Fibroblast of villous mesenchyme (primary cell): ENCODE measurements at regions not wholly inside any gene's neighbourhood (a gene's known extent, or its start where the extent isn't known, plus 50 kb on each side); places are given as distances from the start of the nearest gene placed in this dataset.

Experiments used
- DNase-seq: peaks from one replicate; pipeline ENCODE4 v3.0.0-alpha.2; 2010; ENCODE audit warnings: low read depth
- H3K4me3 ChIP-seq: 2 replicates; pipeline ENCODE4 v1.5.1; 2011; ENCODE audit warnings: low read depth, mild to moderate bottlenecking, low read length
- TF ChIP-seq, protein P1 (sequence below): IDR thresholded peaks from 2 replicates; pipeline ENCODE4 v1.5.1; 2012; ENCODE audit warnings: low read depth, mild to moderate bottlenecking, low read length; ENCODE audit not compliant: insufficient read depth

DNA sequence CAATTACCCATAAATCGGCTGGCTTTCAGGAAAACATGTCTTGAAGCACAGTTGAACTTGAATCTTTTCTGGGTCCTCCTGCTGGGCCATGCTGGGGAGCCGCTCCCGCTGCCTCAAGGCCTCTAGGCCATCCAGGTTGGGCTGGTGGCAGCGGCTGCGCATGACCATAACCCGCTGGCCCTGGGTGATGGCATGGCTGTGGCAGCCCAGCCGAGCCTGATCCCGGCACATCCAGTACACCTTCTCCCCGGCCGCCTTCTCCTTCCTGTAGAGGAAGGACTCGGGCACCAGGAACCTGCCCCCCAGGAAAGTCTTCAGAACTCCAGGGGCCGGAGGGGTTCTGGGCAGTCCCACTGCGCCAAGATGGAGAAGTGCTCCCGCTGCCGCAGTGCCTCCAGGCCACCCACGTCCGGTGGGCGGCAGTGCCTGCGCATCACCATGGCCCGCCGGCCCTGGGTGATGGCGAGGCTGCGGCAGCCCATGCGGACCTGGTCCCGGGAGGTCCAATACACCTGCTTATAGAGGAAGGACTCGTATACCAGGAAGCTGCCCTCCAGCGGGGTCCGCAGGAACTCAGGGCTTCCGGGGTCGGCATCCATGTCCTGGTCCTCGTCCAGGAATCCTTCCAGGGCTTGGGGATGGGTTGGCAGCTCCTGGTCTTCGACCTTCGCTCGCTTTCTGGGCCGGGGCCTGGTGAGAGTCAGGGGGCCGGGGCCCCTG is 84.3 kb upstream of the FXR1 start:
- H3K4me3 ChIP-seq = no peak overlapping the region
- no peak for DNase-seq
- TF ChIP-seq, protein P1, sequence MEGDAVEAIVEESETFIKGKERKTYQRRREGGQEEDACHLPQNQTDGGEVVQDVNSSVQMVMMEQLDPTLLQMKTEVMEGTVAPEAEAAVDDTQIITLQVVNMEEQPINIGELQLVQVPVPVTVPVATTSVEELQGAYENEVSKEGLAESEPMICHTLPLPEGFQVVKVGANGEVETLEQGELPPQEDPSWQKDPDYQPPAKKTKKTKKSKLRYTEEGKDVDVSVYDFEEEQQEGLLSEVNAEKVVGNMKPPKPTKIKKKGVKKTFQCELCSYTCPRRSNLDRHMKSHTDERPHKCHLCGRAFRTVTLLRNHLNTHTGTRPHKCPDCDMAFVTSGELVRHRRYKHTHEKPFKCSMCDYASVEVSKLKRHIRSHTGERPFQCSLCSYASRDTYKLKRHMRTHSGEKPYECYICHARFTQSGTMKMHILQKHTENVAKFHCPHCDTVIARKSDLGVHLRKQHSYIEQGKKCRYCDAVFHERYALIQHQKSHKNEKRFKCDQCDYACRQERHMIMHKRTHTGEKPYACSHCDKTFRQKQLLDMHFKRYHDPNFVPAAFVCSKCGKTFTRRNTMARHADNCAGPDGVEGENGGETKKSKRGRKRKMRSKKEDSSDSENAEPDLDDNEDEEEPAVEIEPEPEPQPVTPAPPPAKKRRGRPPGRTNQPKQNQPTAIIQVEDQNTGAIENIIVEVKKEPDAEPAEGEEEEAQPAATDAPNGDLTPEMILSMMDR = no peak

DNA sequence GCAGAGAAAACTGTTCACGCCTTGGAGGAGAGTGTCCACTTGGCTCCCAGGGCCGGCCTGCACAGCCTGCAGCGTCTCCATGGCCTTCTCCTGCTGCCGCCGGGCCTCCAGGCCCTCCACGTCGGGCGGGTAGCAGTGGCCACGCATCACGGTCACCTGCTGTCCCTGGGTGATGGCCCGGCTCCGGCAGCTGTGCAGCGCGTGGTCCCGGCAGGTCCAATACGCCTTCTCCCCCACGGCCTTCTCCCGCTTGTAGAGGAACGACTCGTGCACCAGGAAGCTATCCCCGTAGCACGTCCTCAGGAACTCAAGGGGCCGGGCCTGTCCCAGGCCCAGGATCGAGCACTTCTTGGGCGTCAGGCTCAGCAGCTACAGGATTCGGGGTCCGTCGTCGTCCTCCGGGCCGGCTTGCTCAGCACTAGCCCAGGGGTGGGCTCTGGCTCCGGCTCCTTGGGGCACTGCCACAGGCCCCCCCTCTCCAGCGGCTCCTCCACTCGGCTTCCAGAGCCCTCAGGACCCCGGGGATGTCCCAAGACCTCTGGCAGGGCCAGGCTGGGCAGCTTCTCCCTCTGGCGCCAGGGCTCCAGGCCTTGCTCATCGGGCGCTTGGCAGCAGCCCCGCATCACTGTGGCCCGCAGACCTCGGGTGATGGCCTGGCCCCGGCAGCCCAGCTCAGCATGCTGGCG is 83.6 kb upstream of the FXR1 start:
- H3K4me3 ChIP-seq = no peak overlapping the region
- no peak for DNase-seq
- TF ChIP-seq, protein P1 = no peak

DNA sequence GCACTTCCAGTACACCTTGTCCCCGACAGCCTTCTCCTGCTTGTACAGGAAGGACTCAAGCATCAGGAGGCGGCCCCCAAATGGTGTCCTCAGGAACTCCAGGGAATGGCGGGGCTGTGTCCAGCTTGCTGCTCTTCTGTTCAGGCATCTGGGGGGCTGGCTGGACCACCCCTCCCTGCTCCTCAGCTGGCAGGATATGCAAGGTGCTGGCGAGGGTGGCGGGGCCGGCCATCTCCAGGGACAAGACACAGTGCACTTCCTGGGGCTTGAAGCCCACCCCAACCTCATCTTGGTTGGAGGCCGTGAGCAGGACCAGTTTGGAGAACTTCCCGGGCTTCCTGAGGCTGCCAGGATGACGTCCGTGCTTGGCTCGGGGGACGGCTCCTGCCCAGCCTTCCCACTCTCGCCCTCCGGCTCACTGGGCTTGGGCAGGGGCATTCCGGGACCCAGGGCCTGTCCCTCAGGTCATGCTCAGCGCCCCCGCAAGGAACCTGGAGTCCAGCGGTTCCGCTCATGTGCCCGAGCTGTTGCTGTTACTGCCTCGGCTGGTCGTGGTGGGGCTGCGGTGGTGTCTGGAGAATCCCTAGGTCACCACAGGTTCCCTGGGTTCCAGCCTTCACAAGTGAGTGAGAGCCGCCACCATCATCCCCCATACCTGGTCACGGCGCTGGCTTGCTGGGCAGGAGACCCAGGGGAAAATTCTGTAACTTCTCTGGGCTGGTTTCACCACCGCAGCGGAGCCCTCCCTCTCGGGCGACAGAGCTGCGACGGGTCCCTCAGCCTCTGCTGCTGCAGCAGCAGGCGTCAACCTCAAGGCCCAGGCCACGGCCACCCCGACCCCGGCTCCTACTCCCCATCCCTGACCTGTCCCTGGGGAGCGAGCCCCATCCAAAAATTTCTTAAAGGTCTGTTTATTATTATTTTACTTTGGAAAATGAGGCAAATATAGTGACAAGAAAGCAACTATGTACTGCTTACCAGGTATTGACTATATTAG is 82.8 kb upstream of the FXR1 start:
- H3K4me3 ChIP-seq = no peak overlapping the region

DNA sequence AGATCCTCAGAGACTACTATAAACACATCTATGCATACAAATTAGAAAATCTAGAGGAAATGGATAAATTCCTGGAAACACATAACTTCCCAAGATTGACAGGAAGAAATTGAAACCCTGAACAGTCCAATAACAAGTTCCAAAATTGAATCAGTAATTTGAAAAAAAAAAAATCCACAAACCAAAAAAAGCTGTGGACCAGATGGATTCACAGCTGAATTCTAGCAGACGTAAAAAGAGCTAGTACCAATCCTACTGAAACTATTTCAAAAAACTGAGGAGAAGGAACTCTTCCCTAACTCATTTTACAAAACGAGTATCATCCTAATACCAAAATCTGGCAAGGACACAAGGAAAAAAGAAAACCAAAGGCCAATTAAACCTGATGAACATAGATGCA is 77.0 kb upstream of the FXR1 start:
- H3K4me3 ChIP-seq = no peak overlapping the region
- TF ChIP-seq, protein P1 = no peak
- no peak for DNase-seq

More for the DNA sequence above, 82.8 kb upstream of the FXR1 start:
- TF ChIP-seq, protein P1 = no peak
- no peak for DNase-seq

DNA sequence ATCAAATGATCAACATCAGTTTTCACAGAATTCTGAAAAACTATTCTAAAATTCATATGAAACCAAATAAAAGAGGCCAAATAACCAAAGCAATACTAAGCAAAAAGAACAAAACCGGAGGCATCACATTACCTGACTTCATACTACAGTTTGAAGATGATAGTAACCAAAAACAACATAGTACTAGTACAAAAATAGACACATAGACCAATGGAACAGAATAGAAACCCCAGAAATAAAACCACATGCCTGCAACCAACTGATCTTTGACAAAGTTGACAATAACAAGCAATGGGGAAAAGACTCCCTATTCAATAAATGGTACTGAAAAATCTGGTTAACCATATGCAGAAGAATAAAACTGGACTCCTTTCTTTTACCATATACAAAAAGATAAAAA is 75.7 kb upstream of the FXR1 start:
- no peak overlapping the region for H3K4me3 ChIP-seq
- TF ChIP-seq, protein P1 = no peak
- DNase-seq = no peak

DNA sequence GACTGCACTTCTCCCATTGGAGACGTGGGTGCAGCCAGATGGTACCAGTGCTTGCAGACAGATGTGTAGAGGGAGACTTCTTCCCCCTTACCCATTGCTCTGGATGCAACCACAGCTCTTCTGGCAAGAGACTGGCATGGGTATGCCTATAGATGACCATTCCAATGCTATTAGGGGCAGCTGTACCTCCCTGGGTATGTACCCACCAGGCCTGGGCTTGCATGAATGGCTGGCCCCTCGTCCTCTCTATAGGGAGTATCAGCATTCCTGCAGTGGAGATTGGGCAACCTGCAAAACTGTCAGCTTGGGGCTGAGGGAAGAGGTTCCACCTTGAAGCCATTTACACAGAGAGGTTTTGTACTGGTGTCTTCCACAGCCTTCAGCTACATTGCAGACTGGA is 57.6 kb upstream of the FXR1 start:
- no peak for DNase-seq
- H3K4me3 ChIP-seq = no peak overlapping the region
- TF ChIP-seq, protein P1 = no peak
